ENCODE measurements at regions not wholly inside any gene's neighbourhood (a gene's known extent, or its start where the extent isn't known, plus 50 kb on each side); places are given as distances from the start of the nearest gene placed in this dataset.

DNA sequence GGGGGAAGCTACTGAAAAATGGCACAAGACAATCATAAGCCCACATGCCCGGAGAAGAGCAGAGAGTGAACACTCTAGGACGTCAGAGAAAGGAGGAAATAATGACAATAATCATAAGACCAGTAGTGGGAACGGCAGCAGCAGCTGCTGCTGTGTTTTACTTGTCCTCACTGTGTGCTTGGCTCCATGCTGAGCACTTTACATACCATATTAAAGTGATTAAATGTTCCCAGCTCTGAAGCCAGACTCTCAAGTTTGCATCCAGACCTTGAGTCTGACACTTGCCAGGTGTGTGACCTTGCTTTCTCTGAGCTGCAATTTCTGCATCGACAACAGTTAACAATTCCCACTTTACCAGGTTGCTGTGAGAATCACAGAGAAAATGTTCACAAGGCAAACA lies 255.4 kb downstream of the SPANXN1 start:
- TF ChIP-seq CTCF (IDR thresholded peaks at IDR 0.05): no peak
- TF ChIP-seq POLR2A (IDR thresholded peaks at IDR 0.05): no peak
- TF ChIP-seq POLR2AphosphoS5 (IDR thresholded peaks at IDR 0.05): no peak
- TF ChIP-seq EP300 (IDR thresholded peaks at IDR 0.05): no peak
